DMS79 treated with DMSO at 0.1 percent for 48 hours (cell line): ENCODE measurements at regions not wholly inside any gene's neighbourhood (a gene's known extent, or its start where the extent isn't known, plus 50 kb on each side); places are given as distances from the start of the nearest gene placed in this dataset.

ENCODE experiments used
- DNase-seq: peaks from one replicate; lab custom pipeline; 2025; lab: John Stamatoyannopoulos, UW

- DNase-seq = no peak
Observed at GRCh38 chr3:190790185-190790584, 72.3 kb downstream of the GMNC start.

GRCh38 chr3:190786898-190787297 lies 75.6 kb downstream of the GMNC start:
- DNase-seq = no peak

GRCh38 chr3:190785047-190785446 lies 77.4 kb downstream of the GMNC start:
- DNase-seq = no peak

- no peak for DNase-seq
Observed at GRCh38 chr3:190780524-190780923, 82.0 kb downstream of the GMNC start.

GRCh38 chr3:190774633-190775032 lies 87.9 kb downstream of the GMNC start:
- no peak for DNase-seq

GRCh38 chr3:190773948-190774347 lies 88.5 kb downstream of the GMNC start:
- no peak for DNase-seq

- DNase-seq = no peak
Observed at GRCh38 chr3:190772831-190773230, 89.7 kb downstream of the GMNC start.

GRCh38 chr3:190768891-190769290 lies 93.6 kb downstream of the GMNC start:
- no peak for DNase-seq

GRCh38 chr3:190767851-190768250 lies 94.6 kb downstream of the GMNC start:
- no peak for DNase-seq

GRCh38 chr3:190764231-190765134 lies 98.0 kb downstream of the GMNC start:
- DNase-seq = no peak

GRCh38 chr3:190762801-190763200 lies 99.7 kb downstream of the GMNC start:
- DNase-seq = no peak

- DNase-seq = no peak
Observed at GRCh38 chr3:190747571-190747970, 114.9 kb downstream of the GMNC start.

- DNase-seq = no peak
Observed at GRCh38 chr3:190746986-190747385, 115.5 kb downstream of the GMNC start.

GRCh38 chr3:190746531-190746930 lies 116.0 kb downstream of the GMNC start:
- no peak for DNase-seq

GRCh38 chr3:190741788-190742187 lies 120.7 kb downstream of the GMNC start:
- DNase-seq = no peak

GRCh38 chr3:190739641-190740185 lies 122.8 kb downstream of the GMNC start:
- no peak for DNase-seq

- no peak for DNase-seq
Observed at GRCh38 chr3:190738636-190739155, 123.8 kb downstream of the GMNC start.

GRCh38 chr3:190737446-190737845 lies 125.0 kb downstream of the GMNC start:
- no peak for DNase-seq

- no peak for DNase-seq
Observed at GRCh38 chr3:190734490-190734889, 128.0 kb downstream of the GMNC start.

GRCh38 chr3:190733591-190734146 lies 128.8 kb downstream of the GMNC start:
- DNase-seq = no peak

GRCh38 chr3:190731596-190731995 lies 130.9 kb downstream of the GMNC start:
- DNase-seq = no peak

- DNase-seq = no peak
Observed at GRCh38 chr3:190728574-190729246, 133.8 kb downstream of the GMNC start.
